Endodermal cell (in vitro differentiated cells): ENCODE measurements at regions not wholly inside any gene's neighbourhood (a gene's known extent, or its start where the extent isn't known, plus 50 kb on each side); places are given as distances from the start of the nearest gene placed in this dataset.

Experiments used
- DNase-seq: peaks from one replicate; pipeline ENCODE4 v3.0.0-alpha.2; 2017
- H3K27ac ChIP-seq: 2 replicates; pipeline ENCODE4 v1.5.1; 2013; ENCODE audit warnings: mild to moderate bottlenecking, low read depth, low read length, moderate library complexity
- H3K27me3 ChIP-seq: 2 replicates; pipeline ENCODE4 v1.6.1; 2013; ENCODE audit warnings: mild to moderate bottlenecking, low read length, moderate library complexity; ENCODE audit not compliant: insufficient read depth, control insufficient read depth, poor library complexity, severe bottlenecking
- H3K36me3 ChIP-seq: 2 replicates; pipeline ENCODE4 v1.7.0; 2013; ENCODE audit warnings: mild to moderate bottlenecking, low read length, moderate library complexity; ENCODE audit not compliant: control insufficient read depth, insufficient read depth
- H3K4me1 ChIP-seq: one replicate; pipeline ENCODE4 v1.7.0; 2013; ENCODE audit warnings: low read length; ENCODE audit not compliant: control insufficient read depth, insufficient read depth
- H3K4me3 ChIP-seq: 2 replicates; pipeline ENCODE4 v1.5.1; 2013; ENCODE audit warnings: mild to moderate bottlenecking, low read length, moderate library complexity
- H3K9ac ChIP-seq: 2 replicates; pipeline ENCODE4 v1.6.1; 2013; ENCODE audit warnings: mild to moderate bottlenecking, low read length, moderate library complexity; ENCODE audit not compliant: poor library complexity, severe bottlenecking; ENCODE audit errors: extremely low read depth
- H3K9me3 ChIP-seq: 2 replicates; pipeline ENCODE4 v1.6.1; 2013; ENCODE audit warnings: mild to moderate bottlenecking, low read length, moderate library complexity; ENCODE audit not compliant: control insufficient read depth
- H3K27ac Mint-ChIP-seq: 2 replicates; pipeline ENCODE4 v1.8.0; 2020; ENCODE audit warnings: mixed read lengths
- H3K27me3 Mint-ChIP-seq: 2 replicates; pipeline ENCODE4 v1.8.0; 2021; ENCODE audit warnings: mild to moderate bottlenecking, mixed read lengths; ENCODE audit not compliant: insufficient read depth
- H3K36me3 Mint-ChIP-seq: 2 replicates; pipeline ENCODE4 v1.8.0; 2020; ENCODE audit warnings: low read depth, mixed read lengths
- H3K4me1 Mint-ChIP-seq: 2 replicates; pipeline ENCODE4 v1.8.0; 2020; ENCODE audit warnings: mixed read lengths
- H3K4me3 Mint-ChIP-seq: 2 replicates; pipeline ENCODE4 v1.8.0; 2020; ENCODE audit warnings: mild to moderate bottlenecking, moderate library complexity, mixed read lengths
- H3K9me3 Mint-ChIP-seq: 2 replicates; pipeline ENCODE4 v1.8.0; 2020; ENCODE audit warnings: mild to moderate bottlenecking, mixed read lengths
- WGBS, 2 experiments: methylation state at CpG; one replicate each; pipeline versions ENCODE4 v1.1.5 to v1.1.7; 2013; ENCODE audit warnings: missing lambda C conversion rate in 2 of 2, mixed read lengths in 1 of 2; ENCODE audit not compliant: insufficient coverage in 1 of 2, insufficient read length in 1 of 2; 5-methylcytosine and 5-hydroxymethylcytosine counted together
- TF ChIP-seq, protein P1 (sequence below): fragments of 200-600 bp; sonication (generic); conservative IDR thresholded peaks from 2 replicates; pipeline ENCODE4 v1.5.0; 2021; ENCODE audit warnings: antibody characterized with exemption, mild to moderate bottlenecking

DNA sequence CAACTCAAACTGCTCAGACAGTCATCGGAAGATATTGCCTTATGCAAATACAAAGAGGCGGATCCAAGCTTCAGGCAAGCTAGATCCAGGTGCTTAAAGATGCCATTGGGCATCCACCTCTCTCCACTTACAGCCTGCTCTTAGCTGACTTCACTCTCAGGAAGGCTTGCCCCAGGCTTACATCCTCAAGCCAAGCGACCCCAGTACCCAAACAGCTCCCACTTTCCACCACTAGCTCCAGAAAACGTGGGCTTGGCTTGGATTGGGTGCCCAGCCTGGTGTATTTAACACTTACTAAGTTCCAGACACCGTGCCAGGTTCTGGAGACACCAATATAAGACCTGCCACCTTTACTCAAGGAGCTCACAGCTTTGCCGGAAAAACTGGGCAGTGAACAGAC, 142.1 kb upstream of the VSTM2B start:
- Histone ChIP-seq H3K27ac (no peak overlapping the region), H3K27me3 (no peaks in the 10 kb centered on the region), H3K4me3 (no peak overlapping the region), H3K9me3 (no peaks in the 10 kb centered on the region), H3K9ac (no peak overlapping the region), H3K36me3 (no peaks in the 10 kb centered on the region), H3K4me1 (no peaks in the 10 kb centered on the region)
- Mint-ChIP-seq H3K4me3 (no peak overlapping the region), H3K36me3 (no peaks in the 10 kb centered on the region), H3K27me3 (peaks cover 5% of the 10 kb centered on the region), H3K9me3 (no peaks in the 10 kb centered on the region), H3K4me1 (peaks cover 7% of the 10 kb centered on the region), H3K27ac (no peak overlapping the region)
- TF ChIP-seq, protein P1, sequence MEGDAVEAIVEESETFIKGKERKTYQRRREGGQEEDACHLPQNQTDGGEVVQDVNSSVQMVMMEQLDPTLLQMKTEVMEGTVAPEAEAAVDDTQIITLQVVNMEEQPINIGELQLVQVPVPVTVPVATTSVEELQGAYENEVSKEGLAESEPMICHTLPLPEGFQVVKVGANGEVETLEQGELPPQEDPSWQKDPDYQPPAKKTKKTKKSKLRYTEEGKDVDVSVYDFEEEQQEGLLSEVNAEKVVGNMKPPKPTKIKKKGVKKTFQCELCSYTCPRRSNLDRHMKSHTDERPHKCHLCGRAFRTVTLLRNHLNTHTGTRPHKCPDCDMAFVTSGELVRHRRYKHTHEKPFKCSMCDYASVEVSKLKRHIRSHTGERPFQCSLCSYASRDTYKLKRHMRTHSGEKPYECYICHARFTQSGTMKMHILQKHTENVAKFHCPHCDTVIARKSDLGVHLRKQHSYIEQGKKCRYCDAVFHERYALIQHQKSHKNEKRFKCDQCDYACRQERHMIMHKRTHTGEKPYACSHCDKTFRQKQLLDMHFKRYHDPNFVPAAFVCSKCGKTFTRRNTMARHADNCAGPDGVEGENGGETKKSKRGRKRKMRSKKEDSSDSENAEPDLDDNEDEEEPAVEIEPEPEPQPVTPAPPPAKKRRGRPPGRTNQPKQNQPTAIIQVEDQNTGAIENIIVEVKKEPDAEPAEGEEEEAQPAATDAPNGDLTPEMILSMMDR = no peak
- peak; percentile 26 for DNase-seq
- WGBS, 2 experiments = 89% methylated on average over 4 to 6 of the region's 6 CpGs

DNA sequence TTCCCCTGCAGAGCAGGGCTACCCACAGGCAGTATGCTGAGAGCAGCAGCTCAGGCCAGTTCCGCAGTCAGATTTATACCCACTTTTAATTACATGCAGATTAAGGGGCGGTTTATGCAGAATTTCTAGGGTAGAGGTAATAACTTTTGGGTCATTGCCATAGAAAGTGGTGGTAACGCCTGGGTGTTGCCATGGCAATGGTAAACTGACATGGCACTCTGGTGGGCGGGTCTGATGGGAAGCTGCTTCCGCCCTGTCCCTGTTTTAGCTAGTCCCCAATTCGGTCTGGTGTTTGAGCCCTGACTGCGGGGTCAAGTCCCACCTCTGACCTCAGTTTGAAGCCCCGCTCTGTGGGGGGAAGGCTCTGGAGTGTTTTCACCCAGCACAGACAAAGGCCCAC, 141.1 kb upstream of the VSTM2B start:
- 74 to 83% methylated on average over 3 to 7 of the region's 8 CpGs for WGBS, 2 experiments
- Mint-ChIP-seq H3K36me3 (no peaks in the 10 kb centered on the region), H3K4me3 (no peak overlapping the region), H3K27me3 (peaks cover 4% of the 10 kb centered on the region), H3K9me3 (no peaks in the 10 kb centered on the region), H3K4me1 (peaks cover 6% of the 10 kb centered on the region), H3K27ac (no peak overlapping the region)
- Histone ChIP-seq H3K4me3 (no peak overlapping the region), H3K9ac (no peak overlapping the region), H3K36me3 (no peaks in the 10 kb centered on the region), H3K4me1 (no peaks in the 10 kb centered on the region), H3K9me3 (no peaks in the 10 kb centered on the region), H3K27me3 (no peaks in the 10 kb centered on the region), H3K27ac (no peak overlapping the region)
- DNase-seq = peak; percentile 62
- TF ChIP-seq, protein P1 = no peak

DNA sequence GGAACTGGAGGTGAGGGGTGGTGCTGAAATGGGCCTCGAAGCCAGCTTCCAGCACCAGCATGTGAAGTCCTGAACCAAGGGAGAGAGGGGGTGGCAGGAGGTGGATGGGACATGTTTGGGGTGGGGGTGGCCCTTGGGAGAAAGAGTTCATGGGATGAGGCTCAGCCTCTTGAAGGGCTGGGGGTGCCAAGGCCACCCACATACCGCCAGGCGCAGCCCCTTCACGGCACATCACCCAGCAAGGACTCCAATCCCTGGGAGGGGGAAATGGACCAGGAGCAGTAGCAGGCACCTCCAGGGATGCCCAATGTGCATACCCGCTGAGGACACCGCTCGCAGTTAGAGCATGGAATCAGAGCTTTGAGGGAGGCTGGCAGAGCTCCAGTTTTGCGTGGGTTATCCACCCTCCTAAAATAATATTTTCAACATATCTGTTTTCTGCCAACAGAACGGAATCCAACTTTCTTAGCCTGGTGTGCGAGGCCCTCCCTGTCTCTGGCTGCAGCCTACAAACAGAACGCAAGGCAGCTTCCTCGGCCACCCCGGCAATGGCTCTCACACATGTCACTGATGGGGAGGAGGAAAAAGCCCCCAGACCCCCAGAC, 140.5 kb upstream of the VSTM2B start:
- no peaks in the 10 kb centered on the region for H3K4me1 ChIP-seq
- H3K27ac ChIP-seq = no peak overlapping the region
- H3K4me3 Mint-ChIP-seq = no peak overlapping the region
- H3K9me3 Mint-ChIP-seq = no peaks in the 10 kb centered on the region
- H3K36me3 Mint-ChIP-seq = no peaks in the 10 kb centered on the region
- no peaks in the 10 kb centered on the region for H3K9me3 ChIP-seq
- TF ChIP-seq, protein P1 = no peak
- H3K27me3 ChIP-seq = no peaks in the 10 kb centered on the region
- no peaks in the 10 kb centered on the region for H3K36me3 ChIP-seq
- H3K27me3 Mint-ChIP-seq = peaks cover under 1% of the 10 kb centered on the region
- DNase-seq = no peak
- H3K9ac ChIP-seq = no peak overlapping the region
- WGBS, 2 experiments = 94 to 96% methylated on average over 7 to 12 of the region's 13 CpGs
- no peak overlapping the region for H3K27ac Mint-ChIP-seq
- no peaks in the 10 kb centered on the region for H3K4me1 Mint-ChIP-seq
- no peak overlapping the region for H3K4me3 ChIP-seq
